C4-2B (cell line): ENCODE measurements at regions not wholly inside any gene's neighbourhood (a gene's known extent, or its start where the extent isn't known, plus 50 kb on each side); places are given as distances from the start of the nearest gene placed in this dataset.

ENCODE experiments used
- ZFX ChIP-seq: fragments of 450-650 bp; IDR thresholded peaks from 2 replicates; pipeline ENCODE4 v1.6.1; 2017
- TF ChIP-seq, protein P1 (sequence below): fragments of 450-650 bp; conservative IDR thresholded peaks from 2 replicates; pipeline ENCODE4 v1.5.1; 2017; ENCODE audit warnings: mild to moderate bottlenecking

DNA sequence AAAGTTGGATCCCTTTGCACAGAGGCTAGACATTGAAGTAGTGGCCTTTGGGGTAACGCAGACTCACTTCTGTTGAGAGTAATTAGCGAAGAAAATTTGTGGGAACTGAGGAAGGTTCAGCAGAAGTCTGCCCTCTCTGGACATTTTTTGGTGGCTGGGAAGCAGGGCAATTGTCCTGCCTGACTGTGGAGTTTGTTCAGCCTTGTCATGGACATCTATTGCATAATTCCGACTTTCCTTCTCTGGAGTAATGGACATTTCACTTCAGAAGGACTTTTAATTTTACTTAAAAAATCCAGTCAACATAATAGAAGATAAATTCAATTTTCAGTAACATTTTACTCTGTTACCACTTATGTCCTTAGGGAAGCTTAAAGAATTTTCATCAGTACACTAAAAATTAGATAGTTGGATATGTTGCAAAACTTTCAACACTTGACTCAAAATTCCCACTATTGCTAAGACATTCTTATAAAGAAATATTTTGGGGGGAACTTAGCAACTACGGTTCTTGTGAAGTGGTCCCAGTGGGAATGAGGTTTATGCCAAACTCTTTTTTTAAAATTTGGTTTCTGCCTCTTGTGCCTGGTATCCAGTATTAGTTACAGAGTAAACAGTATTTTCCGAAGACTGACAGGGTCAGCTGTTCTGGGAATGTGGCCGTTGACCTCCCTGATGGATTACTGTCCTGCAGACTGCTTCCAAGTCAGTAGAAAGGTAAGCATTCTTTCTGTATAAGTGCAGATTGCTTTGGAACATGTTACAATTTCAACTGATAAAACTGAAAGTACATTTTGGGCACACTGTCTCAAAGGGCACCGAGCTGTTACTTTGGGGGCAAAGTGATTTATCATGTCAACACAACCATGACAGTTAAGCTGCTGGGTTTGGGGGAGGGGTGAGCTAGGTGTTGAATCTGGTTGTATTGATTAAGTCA, 100.6 kb upstream of the MLIP start:
- TF ChIP-seq, protein P1, sequence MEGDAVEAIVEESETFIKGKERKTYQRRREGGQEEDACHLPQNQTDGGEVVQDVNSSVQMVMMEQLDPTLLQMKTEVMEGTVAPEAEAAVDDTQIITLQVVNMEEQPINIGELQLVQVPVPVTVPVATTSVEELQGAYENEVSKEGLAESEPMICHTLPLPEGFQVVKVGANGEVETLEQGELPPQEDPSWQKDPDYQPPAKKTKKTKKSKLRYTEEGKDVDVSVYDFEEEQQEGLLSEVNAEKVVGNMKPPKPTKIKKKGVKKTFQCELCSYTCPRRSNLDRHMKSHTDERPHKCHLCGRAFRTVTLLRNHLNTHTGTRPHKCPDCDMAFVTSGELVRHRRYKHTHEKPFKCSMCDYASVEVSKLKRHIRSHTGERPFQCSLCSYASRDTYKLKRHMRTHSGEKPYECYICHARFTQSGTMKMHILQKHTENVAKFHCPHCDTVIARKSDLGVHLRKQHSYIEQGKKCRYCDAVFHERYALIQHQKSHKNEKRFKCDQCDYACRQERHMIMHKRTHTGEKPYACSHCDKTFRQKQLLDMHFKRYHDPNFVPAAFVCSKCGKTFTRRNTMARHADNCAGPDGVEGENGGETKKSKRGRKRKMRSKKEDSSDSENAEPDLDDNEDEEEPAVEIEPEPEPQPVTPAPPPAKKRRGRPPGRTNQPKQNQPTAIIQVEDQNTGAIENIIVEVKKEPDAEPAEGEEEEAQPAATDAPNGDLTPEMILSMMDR, result no peak
- TF ChIP-seq ZFX, result no peak
